HG02759 (cell line): ENCODE measurements at regions not wholly inside any gene's neighbourhood (a gene's known extent, or its start where the extent isn't known, plus 50 kb on each side); places are given as distances from the start of the nearest gene placed in this dataset.
"Not testable (repeated sequence)": the region's sequence is repeated elsewhere in the genome, so short reads cannot be mapped to it uniquely, and the experiment has no call there.

Experiments used
- ATAC-seq: cut with Tn5 transposase; IDR thresholded peaks from one replicate; pipeline ENCODE4 v1.9.1; 2021; ENCODE audit warnings: mild to moderate bottlenecking, moderate library complexity; ENCODE audit not compliant: unreplicated experiment

GRCh38 chr10:125407000-125407502 lies 246.7 kb upstream of the CTBP2 start:
- ATAC-seq = no peak

- ATAC-seq = not testable (repeated sequence)
Measured at GRCh38 chr10:125404902-125405301, 244.5 kb upstream of the CTBP2 start.

- no peak for ATAC-seq
Measured at GRCh38 chr10:125401462-125401861, 241.1 kb upstream of the CTBP2 start.

- ATAC-seq = no peak
Measured at GRCh38 chr10:125399289-125399688, 238.9 kb upstream of the CTBP2 start.

GRCh38 chr10:125398270-125398669 lies 237.9 kb upstream of the CTBP2 start:
- no peak for ATAC-seq

GRCh38 chr10:125397608-125398007 lies 237.2 kb upstream of the CTBP2 start:
- no peak for ATAC-seq

- ATAC-seq = no peak
Measured at GRCh38 chr10:125396676-125397075, 236.3 kb upstream of the CTBP2 start.

GRCh38 chr10:125392609-125393008 lies 232.2 kb upstream of the CTBP2 start:
- no peak for ATAC-seq

GRCh38 chr10:125392154-125392553 lies 231.8 kb upstream of the CTBP2 start:
- no peak for ATAC-seq

GRCh38 chr10:125389648-125390047 lies 229.3 kb upstream of the CTBP2 start:
- ATAC-seq = no peak

GRCh38 chr10:125379592-125379991 lies 219.2 kb upstream of the CTBP2 start:
- ATAC-seq = no peak

- no peak for ATAC-seq
Measured at GRCh38 chr10:125377368-125377767, 217.0 kb upstream of the CTBP2 start.

- ATAC-seq = no peak
Measured at GRCh38 chr10:125375210-125375609, 214.8 kb upstream of the CTBP2 start.

- ATAC-seq = no peak
Measured at GRCh38 chr10:125373546-125373945, 213.2 kb upstream of the CTBP2 start.

- no peak for ATAC-seq
Measured at GRCh38 chr10:125370578-125370977, 210.2 kb upstream of the CTBP2 start.

GRCh38 chr10:125369382-125370326 lies 209.3 kb upstream of the CTBP2 start:
- no peak for ATAC-seq

- ATAC-seq = no peak
Measured at GRCh38 chr10:125368146-125368545, 207.8 kb upstream of the CTBP2 start.

- ATAC-seq = no peak
Measured at GRCh38 chr10:125363791-125364190, 203.4 kb upstream of the CTBP2 start.

- ATAC-seq = no peak
Measured at GRCh38 chr10:125362950-125363349, 202.6 kb upstream of the CTBP2 start.

GRCh38 chr10:125359401-125359800 lies 199.0 kb upstream of the CTBP2 start:
- ATAC-seq = no peak

- ATAC-seq = no peak
Measured at GRCh38 chr10:125355657-125356056, 195.3 kb upstream of the CTBP2 start.

- ATAC-seq = no peak
Measured at GRCh38 chr10:125350519-125350918, 190.2 kb upstream of the CTBP2 start.
